ENCODE measurements at regions not wholly inside any gene's neighbourhood (a gene's known extent, or its start where the extent isn't known, plus 50 kb on each side); places are given as distances from the start of the nearest gene placed in this dataset.
"Not testable (repeated sequence)": the region's sequence is repeated elsewhere in the genome, so short reads cannot be mapped to it uniquely, and the experiment has no call there.

GRCh38 chr2:77864426-77864825 lies 342.2 kb upstream of the LRRTM4 start:
- Histone ChIP-seq H3K27me3 (no peaks in the 10 kb centered on the region), H3K4me3 (no peak overlapping the region), H3K4me1 (no peaks in the 10 kb centered on the region), H3K36me3 (no peaks in the 10 kb centered on the region), H3K27ac (no peak overlapping the region), H3K9me3 (no peaks in the 10 kb centered on the region)
- DNase-seq (no peak), ATAC-seq (no peak)
- TF ChIP-seq CTCF (IDR thresholded peaks at IDR 0.05 in 4 of 5, conservative IDR thresholded peaks at IDR 0.05 in 1 of 5) (no peak), POLR2A (IDR thresholded peaks at IDR 0.05) (no peak)
- in situ Hi-C loops (cut with MboI; ENCODE audit: low sequenced_read_pairs in 4 of 4) (no loop called here), intact Hi-C loops (cut with DNase I; ENCODE audit: low total_unique reads) (no loop called here)

- Histone ChIP-seq H3K36me3 (no peaks in the 10 kb centered on the region), H3K27me3 (no peaks in the 10 kb centered on the region), H3K9me3 (no peaks in the 10 kb centered on the region), H3K4me1 (no peaks in the 10 kb centered on the region), H3K27ac (no peak overlapping the region), H3K4me3 (no peak overlapping the region)
- TF ChIP-seq CTCF (IDR thresholded peaks at IDR 0.05 in 4 of 5, conservative IDR thresholded peaks at IDR 0.05 in 1 of 5) (no peak), POLR2A (IDR thresholded peaks at IDR 0.05) (no peak)
- intact Hi-C loops (cut with DNase I; ENCODE audit: low total_unique reads) = no loop called here
- ATAC-seq (no peak), DNase-seq (no peak)
- in situ Hi-C loops (cut with MboI; ENCODE audit: low sequenced_read_pairs in 4 of 4) = no loop called here
Measured at GRCh38 chr2:77866661-77867060, 344.5 kb upstream of the LRRTM4 start.

- TF ChIP-seq CTCF (IDR thresholded peaks at IDR 0.05 in 4 of 5, conservative IDR thresholded peaks at IDR 0.05 in 1 of 5) (no peak), POLR2A (IDR thresholded peaks at IDR 0.05) (no peak)
- ATAC-seq = no peak
- Histone ChIP-seq H3K9me3 (no peaks in the 10 kb centered on the region), H3K4me1 (no peaks in the 10 kb centered on the region), H3K4me3 (no peak overlapping the region), H3K27me3 (no peaks in the 10 kb centered on the region), H3K27ac (no peak overlapping the region), H3K36me3 (no peaks in the 10 kb centered on the region)
- no peak for DNase-seq
- intact Hi-C loops (cut with DNase I; ENCODE audit: low total_unique reads) (no loop called here), in situ Hi-C loops (cut with MboI; ENCODE audit: low sequenced_read_pairs in 4 of 4) (no loop called here)
Measured at GRCh38 chr2:77867146-77867545, 345.0 kb upstream of the LRRTM4 start.

- in situ Hi-C loops (cut with MboI; ENCODE audit: low sequenced_read_pairs in 4 of 4) = no loop called here
- Histone ChIP-seq H3K27me3 (no peaks in the 10 kb centered on the region), H3K27ac (no peak overlapping the region), H3K9me3 (no peaks in the 10 kb centered on the region), H3K4me1 (no peaks in the 10 kb centered on the region), H3K36me3 (no peaks in the 10 kb centered on the region), H3K4me3 (no peak overlapping the region)
- intact Hi-C loops (cut with DNase I; ENCODE audit: low total_unique reads) = no loop called here
- no peak for TF ChIP-seq CTCF (IDR thresholded peaks at IDR 0.05 in 4 of 5, conservative IDR thresholded peaks at IDR 0.05 in 1 of 5)
- no peak for TF ChIP-seq POLR2A (IDR thresholded peaks at IDR 0.05)
- DNase-seq (no peak), ATAC-seq (no peak)
Measured at GRCh38 chr2:77873506-77873905, 351.3 kb upstream of the LRRTM4 start.

- H3K36me3 ChIP-seq; ATAC-seq; H3K4me3 ChIP-seq; in situ Hi-C loops (cut with MboI; ENCODE audit: low sequenced_read_pairs in 4 of 4); DNase-seq; H3K4me1 ChIP-seq; H3K27me3 ChIP-seq; H3K9me3 ChIP-seq; H3K27ac ChIP-seq; intact Hi-C loops (cut with DNase I; ENCODE audit: low total_unique reads): not testable (repeated sequence)
Measured at GRCh38 chr2:77900211-77900610, 378.0 kb upstream of the LRRTM4 start.
